HG02798 (cell line): ENCODE measurements at regions not wholly inside any gene's neighbourhood (a gene's known extent, or its start where the extent isn't known, plus 50 kb on each side); places are given as distances from the start of the nearest gene placed in this dataset.

Source experiments
- ATAC-seq: cut with Tn5 transposase; IDR thresholded peaks from one replicate; pipeline ENCODE4 v1.9.1; 2021; ENCODE audit warnings: mild to moderate bottlenecking; ENCODE audit not compliant: unreplicated experiment, poor library complexity

- ATAC-seq: no peak
Observed at GRCh38 chr15:62745621-62746225, 296.8 kb upstream of the TPM1 start.

GRCh38 chr15:62748196-62748595, 294.4 kb upstream of the TPM1 start:
- no peak for ATAC-seq

- ATAC-seq: no peak
Observed at GRCh38 chr15:62749036-62749815, 293.3 kb upstream of the TPM1 start.

GRCh38 chr15:62750471-62750870, 292.1 kb upstream of the TPM1 start:
- ATAC-seq: no peak

- no peak for ATAC-seq
Observed at GRCh38 chr15:62752657-62753517, 289.7 kb upstream of the TPM1 start.

DNA sequence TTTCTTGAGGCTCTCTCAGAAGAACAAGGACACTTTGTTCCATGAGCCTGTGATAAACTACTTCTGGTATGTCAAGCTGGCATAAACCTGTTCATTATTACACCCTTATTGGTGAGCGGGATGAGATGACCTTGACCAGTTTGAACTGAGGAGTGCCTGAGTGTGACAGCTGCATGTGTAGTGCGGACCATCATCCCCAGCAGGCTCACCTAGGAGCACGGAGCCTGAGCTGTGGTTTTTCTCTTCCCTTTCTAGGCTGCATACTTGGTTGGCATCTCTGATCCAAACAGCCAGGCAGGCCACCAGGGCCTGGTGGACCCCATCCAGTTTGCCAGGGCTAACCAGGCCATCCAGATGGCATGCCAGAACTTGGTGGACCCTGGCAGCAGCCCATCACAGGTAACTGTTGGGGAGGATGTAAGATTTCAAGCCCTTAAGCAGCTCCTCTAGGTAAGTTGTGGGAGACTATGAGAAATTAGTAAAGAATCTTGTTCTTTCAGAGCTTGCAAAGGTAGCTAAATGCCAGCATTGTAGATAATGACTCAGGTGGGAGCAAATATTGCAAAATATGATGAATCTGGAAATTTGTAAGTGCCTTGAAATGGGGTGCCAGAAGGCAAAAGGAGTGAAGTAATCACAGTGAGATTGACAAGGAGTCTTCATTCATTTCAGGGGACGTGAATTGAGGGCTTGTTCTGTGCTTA, 288.9 kb upstream of the TPM1 start:
- ATAC-seq: no peak

DNA sequence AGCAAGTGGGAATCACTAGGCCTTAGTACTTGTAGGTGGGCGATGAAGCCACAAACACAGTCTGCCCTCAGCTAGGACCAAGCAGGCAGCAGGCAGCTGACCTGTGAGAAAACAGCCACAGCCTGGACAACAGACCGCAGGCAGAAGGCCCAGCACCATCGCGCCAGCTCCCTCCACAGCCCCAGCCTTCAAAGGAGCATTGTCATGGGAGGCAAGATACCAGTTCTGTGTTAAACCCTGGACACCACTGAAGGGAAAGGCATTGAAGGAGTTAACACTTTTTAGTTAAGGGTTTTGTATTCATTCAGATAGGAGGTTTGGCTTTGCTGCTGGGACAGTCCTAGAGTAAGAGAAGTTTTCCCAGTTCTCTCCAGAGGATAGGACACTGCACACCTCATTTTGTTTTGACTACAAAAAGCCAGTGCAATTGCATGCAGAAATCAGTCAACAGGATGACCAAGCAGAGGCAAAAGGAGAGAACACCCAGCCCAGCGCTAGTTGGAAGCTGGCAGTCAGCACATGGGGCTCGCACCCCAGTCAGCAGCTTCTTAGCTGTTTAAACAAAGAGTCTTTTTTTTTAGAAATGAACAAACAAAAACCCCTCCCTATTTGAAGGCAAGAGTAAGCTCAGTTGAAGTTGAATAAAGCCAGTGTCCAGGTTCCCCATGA, 286.1 kb upstream of the TPM1 start:
- no peak for ATAC-seq

GRCh38 chr15:62756995-62757360, 285.6 kb upstream of the TPM1 start:
- ATAC-seq: no peak

DNA sequence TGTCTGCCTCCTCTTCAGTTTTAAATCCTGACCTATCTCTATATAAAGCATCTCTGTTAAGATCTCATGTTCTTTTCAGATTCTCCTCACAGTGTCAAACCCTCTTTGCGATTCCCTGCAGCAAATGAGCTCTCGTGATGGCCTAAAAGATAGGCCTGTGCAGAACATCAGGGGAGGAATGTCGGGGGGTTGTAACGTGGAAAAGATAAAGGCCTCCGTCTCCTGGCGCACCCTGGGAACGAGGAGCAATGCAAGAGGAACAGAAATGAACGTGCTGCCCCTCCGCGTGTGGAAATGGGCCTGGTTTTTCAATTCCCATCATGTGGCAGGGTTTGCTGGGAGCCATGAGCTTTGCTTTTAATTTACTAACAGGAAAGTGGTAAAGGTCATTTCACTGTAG, 285.0 kb upstream of the TPM1 start:
- ATAC-seq: no peak

- no peak for ATAC-seq
Observed at GRCh38 chr15:62758126-62758951, 284.2 kb upstream of the TPM1 start.

DNA sequence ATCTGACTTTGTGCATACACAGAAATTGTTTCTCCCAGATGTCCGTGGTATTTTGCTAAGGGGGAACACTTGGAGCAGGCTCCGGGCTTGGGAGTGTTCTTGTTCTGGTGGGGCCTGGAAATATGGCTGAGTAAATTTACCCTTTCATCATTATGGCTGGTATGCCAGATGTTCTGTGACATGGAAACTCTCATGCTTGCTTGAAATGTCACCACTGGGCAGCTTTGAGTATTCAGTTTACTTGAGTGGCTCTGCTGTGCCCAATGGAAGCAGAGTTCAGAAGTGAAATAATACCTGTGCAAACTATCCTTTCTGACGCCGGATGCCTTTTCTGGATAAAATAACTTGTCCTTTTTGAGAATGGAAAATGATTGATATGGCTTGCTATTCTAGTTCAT, 283.6 kb upstream of the TPM1 start:
- no peak for ATAC-seq

DNA sequence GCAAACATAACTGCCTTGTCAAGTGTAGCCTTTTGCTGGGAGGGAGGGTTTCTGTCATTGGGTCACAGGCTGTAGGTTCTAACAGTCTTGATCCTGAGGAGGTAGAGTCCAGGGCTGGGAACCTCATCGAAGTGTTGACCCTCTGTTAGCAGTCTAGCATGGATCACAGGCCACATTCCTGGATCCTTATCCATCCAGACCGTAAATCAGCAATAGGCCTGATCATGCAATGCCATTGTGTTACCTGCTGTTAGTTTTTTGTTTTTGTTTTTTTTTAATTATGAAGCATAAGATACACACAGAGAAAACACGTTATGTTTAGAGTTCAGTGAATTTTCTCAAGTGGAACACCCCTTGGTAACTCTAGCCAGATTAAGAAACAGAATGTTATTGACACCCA, 282.0 kb upstream of the TPM1 start:
- no peak for ATAC-seq

GRCh38 chr15:62765916-62766315, 276.6 kb upstream of the TPM1 start:
- ATAC-seq: no peak

- ATAC-seq: no peak
Observed at GRCh38 chr15:62766599-62766998, 275.9 kb upstream of the TPM1 start.

DNA sequence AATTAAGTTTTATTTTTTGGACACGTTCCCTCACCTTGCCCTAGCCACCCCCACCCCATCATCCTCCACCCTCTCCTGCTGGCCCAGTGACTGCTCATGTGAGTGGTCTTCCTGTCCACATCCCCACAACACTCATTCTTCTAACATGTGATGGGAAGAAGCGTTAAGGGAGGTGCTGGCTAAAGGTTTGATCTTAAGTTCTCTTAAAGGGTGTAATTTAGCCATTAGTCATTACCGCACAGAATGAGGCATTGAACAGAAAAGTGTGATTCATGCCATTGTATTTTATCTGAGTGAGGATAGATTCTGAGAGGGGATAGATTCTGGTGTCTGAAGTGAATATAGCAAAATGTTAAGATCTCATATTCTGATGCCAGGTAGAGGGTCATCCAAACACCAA, 272.9 kb upstream of the TPM1 start:
- ATAC-seq: no peak

- no peak for ATAC-seq
Observed at GRCh38 chr15:62770111-62770660, 272.4 kb upstream of the TPM1 start.

GRCh38 chr15:62770752-62771151, 271.8 kb upstream of the TPM1 start:
- ATAC-seq: no peak

DNA sequence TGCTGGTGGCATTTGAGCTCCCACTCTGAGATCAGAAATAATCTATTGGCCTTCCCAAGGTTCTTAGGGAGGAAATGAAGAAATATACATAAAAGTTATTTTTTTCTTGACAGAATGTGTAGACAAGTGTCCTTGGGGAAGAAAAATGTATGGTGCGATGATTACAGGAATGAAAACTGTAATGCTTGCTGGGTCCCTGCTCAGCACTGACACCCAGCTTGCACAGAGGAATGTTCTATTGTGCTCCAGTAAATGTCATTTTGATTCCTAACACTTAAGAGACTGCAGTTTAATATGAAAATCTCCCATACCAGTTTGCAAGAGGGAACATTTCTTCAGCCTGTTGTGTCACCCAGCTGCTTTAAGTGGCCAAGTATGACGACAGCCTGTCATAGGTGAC, 271.3 kb upstream of the TPM1 start:
- ATAC-seq: no peak
